GM23338 (cell line): ENCODE measurements at regions not wholly inside any gene's neighbourhood (a gene's known extent, or its start where the extent isn't known, plus 50 kb on each side); places are given as distances from the start of the nearest gene placed in this dataset.

Experiments
- ATAC-seq: fragments of 200-7000 bp; cut with Tn5 transposase; 3 replicates; pipeline ENCODE4 v1.9.1; 2020
- DNase-seq: peaks from one replicate; pipeline ENCODE4 v3.0.0-alpha.2; 2015; ENCODE audit warnings: low spot score
- H2AFZ ChIP-seq: fragments of 200-600 bp; sonication (generic); 2 replicates; pipeline ENCODE4 v1.8.0; 2016; ENCODE audit warnings: antibody characterized with exemption, mild to moderate bottlenecking, moderate library complexity
- H3F3A ChIP-seq: fragments of 200-600 bp; sonication (generic); replicated peaks from 2 replicates; pipeline ENCODE4 v1.8.0; 2017; ENCODE audit warnings: antibody characterized with exemption, mixed run types, low read depth
- H3K27ac ChIP-seq: fragments of 200-600 bp; sonication (generic); 2 replicates; pipeline ENCODE4 v1.6.1; 2016; ENCODE audit warnings: low read depth
- H3K27me3 ChIP-seq: fragments of 200-600 bp; sonication (generic); 2 replicates; pipeline ENCODE4 v1.8.0; 2016; ENCODE audit warnings: mild to moderate bottlenecking, mixed run types, moderate library complexity; ENCODE audit not compliant: insufficient read depth
- H3K36me3 ChIP-seq: fragments of 200-600 bp; sonication (generic); 2 replicates; pipeline ENCODE4 v1.8.0; 2016; ENCODE audit warnings: mild to moderate bottlenecking; ENCODE audit not compliant: insufficient read depth
- H3K4me1 ChIP-seq: fragments of 200-600 bp; sonication (generic); 2 replicates; pipeline ENCODE4 v1.8.0; 2016; ENCODE audit warnings: mild to moderate bottlenecking, moderate library complexity; ENCODE audit not compliant: insufficient read depth
- H3K4me2 ChIP-seq: fragments of 200-600 bp; sonication (generic); 2 replicates; pipeline ENCODE4 v1.7.1; 2017; ENCODE audit warnings: mixed run types
- H3K4me3 ChIP-seq: fragments of 200-600 bp; sonication (generic); 2 replicates; pipeline ENCODE4 v1.6.1; 2016; ENCODE audit warnings: mixed run types
- H3K79me2 ChIP-seq: fragments of 200-600 bp; sonication (generic); replicated peaks from 2 replicates; pipeline ENCODE4 v1.8.0; 2017; ENCODE audit warnings: mild to moderate bottlenecking; ENCODE audit not compliant: insufficient read depth
- H3K9me2 ChIP-seq: fragments of 200-600 bp; sonication (generic); 2 replicates; pipeline ENCODE4 v1.8.0; 2017; ENCODE audit not compliant: insufficient read depth
- H4K20me1 ChIP-seq: fragments of 200-600 bp; sonication (generic); replicated peaks from 2 replicates; pipeline ENCODE4 v1.8.0; 2017; ENCODE audit warnings: mild to moderate bottlenecking; ENCODE audit not compliant: insufficient read depth
- H3K27ac Mint-ChIP-seq: 2 replicates; pipeline ENCODE4 v1.8.0; 2020; ENCODE audit warnings: inconsistent platforms, mild to moderate bottlenecking, moderate library complexity, mixed read lengths
- H3K27me3 Mint-ChIP-seq: 3 replicates; pipeline ENCODE4 v1.8.0; 2022; ENCODE audit warnings: low read depth, mild to moderate bottlenecking, moderate library complexity, mixed read lengths, inconsistent platforms; ENCODE audit not compliant: insufficient read depth, poor library complexity
- H3K36me3 Mint-ChIP-seq: 3 replicates; pipeline ENCODE4 v1.8.0; 2021; ENCODE audit warnings: low read depth, mild to moderate bottlenecking, inconsistent platforms, moderate library complexity, mixed read lengths
- H3K4me1 Mint-ChIP-seq: 3 replicates; pipeline ENCODE4 v1.8.0; 2020; ENCODE audit warnings: mild to moderate bottlenecking, inconsistent platforms, mixed read lengths
- H3K4me3 Mint-ChIP-seq: 3 replicates; pipeline ENCODE4 v1.8.0; 2021; ENCODE audit warnings: moderate library complexity, mild to moderate bottlenecking, inconsistent platforms, mixed read lengths
- H3K9me3 Mint-ChIP-seq: 3 replicates; pipeline ENCODE4 v1.8.0; 2020; ENCODE audit warnings: moderate library complexity, mild to moderate bottlenecking, inconsistent platforms, mixed read lengths
- CREB1 ChIP-seq: fragments of 250-450 bp; sonication (Bioruptor Pico); IDR thresholded peaks from 2 replicates; pipeline ENCODE4 v1.5.0; 2020; ENCODE audit warnings: low read depth, mild to moderate bottlenecking, moderate library complexity
- CTCF ChIP-seq, 2 experiments: fragments of 200-600 bp in 1 of 2; sonication (generic) in 1 of 2; conservative IDR thresholded peaks; 2 replicates each; pipeline versions ENCODE4 v1.5.1 to v1.6.1; 2016 to 2017; ENCODE audit warnings: antibody characterized with exemption in 2 of 2, low read depth in 2 of 2, mild to moderate bottlenecking in 2 of 2, moderate library complexity in 1 of 2
- ETS1 ChIP-seq: IDR thresholded peaks from 2 replicates; pipeline ENCODE4 v1.6.1; 2016; ENCODE audit warnings: antibody characterized with exemption
- EZH2phosphoT487 ChIP-seq: fragments of 200-600 bp; sonication (generic); IDR thresholded peaks from one replicate; pipeline ENCODE4 v1.8.1; 2018; ENCODE audit warnings: antibody characterized with exemption; ENCODE audit not compliant: unreplicated experiment
- JUNB ChIP-seq: IDR thresholded peaks from one replicate; pipeline ENCODE4 v1.6.1; 2016; ENCODE audit warnings: antibody characterized with exemption; ENCODE audit not compliant: unreplicated experiment
- POLR2AphosphoS5 ChIP-seq: IDR thresholded peaks from 2 replicates; pipeline ENCODE4 v1.6.1; 2016; ENCODE audit warnings: antibody characterized with exemption, low read depth
- REST ChIP-seq: IDR thresholded peaks from one replicate; pipeline ENCODE4 v1.6.1; 2018; ENCODE audit warnings: antibody characterized with exemption; ENCODE audit not compliant: unreplicated experiment
- STAT1 ChIP-seq: IDR thresholded peaks from one replicate; pipeline ENCODE4 v1.6.1; 2016; ENCODE audit warnings: antibody characterized with exemption; ENCODE audit not compliant: unreplicated experiment
- ZNF114 ChIP-seq: fragments of 250-450 bp; sonication (Bioruptor Pico); IDR thresholded peaks from 2 replicates; pipeline ENCODE4 v1.5.0; 2020; ENCODE audit warnings: mild to moderate bottlenecking, moderate library complexity
- ZNF331 ChIP-seq: fragments of 250-450 bp; sonication (Bioruptor Pico); IDR thresholded peaks from 2 replicates; pipeline ENCODE4 v1.5.0; 2020; ENCODE audit warnings: low read depth, mild to moderate bottlenecking, moderate library complexity
- ZNF462 ChIP-seq: fragments of 250-450 bp; sonication (Bioruptor Pico); IDR thresholded peaks from 2 replicates; pipeline ENCODE4 v1.5.0; 2020; ENCODE audit warnings: mild to moderate bottlenecking, moderate library complexity

- no peak for TF ChIP-seq REST
- TF ChIP-seq JUNB, result no peak
Observed at GRCh38 chr20:17061715-17062114, 165.1 kb upstream of the PCSK2 start (continued).

- Histone ChIP-seq H3K4me3 (no peak overlapping the region), H3K9me2 (0 out of 2 replicates have a peak, but pooled peaks cover 3% of the 10 kb centered on the region), H3K4me2 (no peak overlapping the region), H3K4me1 (peaks cover 8% of the 10 kb centered on the region; the same call in 1 of the 2 replicates), H3F3A (no peaks in the 10 kb centered on the region), H3K36me3 (no peaks in the 10 kb centered on the region), H3K79me2 (no peaks in the 10 kb centered on the region), H2AFZ (no peak overlapping the region), H4K20me1 (no peaks in the 10 kb centered on the region), H3K27ac (no peak overlapping the region), H3K27me3 (no peaks in the 10 kb centered on the region)
- Mint-ChIP-seq H3K36me3 (no peaks in the 10 kb centered on the region), H3K27me3 (peaks cover 6% of the 10 kb centered on the region), H3K27ac (no peak overlapping the region), H3K4me3 (no peak overlapping the region), H3K4me1 (peaks cover 8% of the 10 kb centered on the region), H3K9me3 (no peaks in the 10 kb centered on the region; the same call in 2 of the 3 replicates)
- DNase-seq (no peak), ATAC-seq (no peak)
- TF ChIP-seq STAT1 (no peak), ZNF462 (no peak), ZNF114 (CRISPR knock-in tag) (no peak), ETS1 (no peak), JUNB (no peak), POLR2AphosphoS5 (no peak), CREB1 (CRISPR knock-in tag) (no peak), EZH2phosphoT487 (no peak), ZNF331 (CRISPR knock-in tag) (no peak), CTCF (conservative IDR thresholded peaks at IDR 0.05; ENCODE audit: low read depth in 2 of 2) (no peak)
Observed at GRCh38 chr20:17062712-17063111, 164.1 kb upstream of the PCSK2 start.
